Osteoblast (primary cell): ENCODE measurements at regions not wholly inside any gene's neighbourhood (a gene's known extent, or its start where the extent isn't known, plus 50 kb on each side); places are given as distances from the start of the nearest gene placed in this dataset.

Experiments
- DNase-seq: peaks from one replicate; pipeline ENCODE4 v3.0.0; 2011; ENCODE audit warnings: low spot score, mixed read lengths; ENCODE audit not compliant: insufficient read length; ENCODE audit errors: missing footprints
- H2AFZ ChIP-seq: 2 replicates; pipeline ENCODE4 v1.6.0; 2011; ENCODE audit warnings: mild to moderate bottlenecking, low read length
- H3K27ac ChIP-seq: 2 replicates; pipeline ENCODE4 v1.5.1; 2011; ENCODE audit warnings: mild to moderate bottlenecking, low read depth, low read length, moderate library complexity
- H3K27me3 ChIP-seq: 2 replicates; pipeline ENCODE4 v1.6.0; 2012; ENCODE audit warnings: mild to moderate bottlenecking, control low read depth, inconsistent platforms, low read length, moderate library complexity; ENCODE audit not compliant: insufficient read depth
- H3K36me3 ChIP-seq: 2 replicates; pipeline ENCODE4 v1.5.1; 2011; ENCODE audit warnings: mild to moderate bottlenecking, low read length, control low read depth, moderate library complexity; ENCODE audit not compliant: insufficient read depth
- H3K4me1 ChIP-seq: 2 replicates; pipeline ENCODE4 v1.5.1; 2011; ENCODE audit warnings: mild to moderate bottlenecking, low read length, control low read depth, moderate library complexity; ENCODE audit not compliant: insufficient read depth
- H3K4me2 ChIP-seq: 2 replicates; pipeline ENCODE4 v1.6.0; 2011; ENCODE audit warnings: mild to moderate bottlenecking, low read length; ENCODE audit not compliant: insufficient read depth
- H3K4me3 ChIP-seq: fragments of 200-600 bp; sonication (generic); 3 replicates; pipeline ENCODE4 v1.5.1; 2012; ENCODE audit warnings: mild to moderate bottlenecking, low read length, inconsistent platforms; ENCODE audit not compliant: insufficient read depth
- H3K79me2 ChIP-seq: 2 replicates; pipeline ENCODE4 v1.6.0; 2012; ENCODE audit warnings: mild to moderate bottlenecking, low read length, control low read depth, inconsistent platforms; ENCODE audit not compliant: insufficient read depth
- H3K9me3 ChIP-seq: 2 replicates; pipeline ENCODE4 v1.5.1; 2011; ENCODE audit warnings: low read depth, low read length, control low read depth
- H4K20me1 ChIP-seq: 2 replicates; pipeline ENCODE4 v1.6.0; 2012; ENCODE audit warnings: mild to moderate bottlenecking, low read length, control low read depth; ENCODE audit not compliant: insufficient read depth
- TF ChIP-seq, protein P1 (sequence below): IDR thresholded peaks from 2 replicates; pipeline ENCODE4 v1.5.1; 2011; ENCODE audit warnings: mild to moderate bottlenecking, low read depth, low read length, moderate library complexity; ENCODE audit errors: extremely low read depth

DNA sequence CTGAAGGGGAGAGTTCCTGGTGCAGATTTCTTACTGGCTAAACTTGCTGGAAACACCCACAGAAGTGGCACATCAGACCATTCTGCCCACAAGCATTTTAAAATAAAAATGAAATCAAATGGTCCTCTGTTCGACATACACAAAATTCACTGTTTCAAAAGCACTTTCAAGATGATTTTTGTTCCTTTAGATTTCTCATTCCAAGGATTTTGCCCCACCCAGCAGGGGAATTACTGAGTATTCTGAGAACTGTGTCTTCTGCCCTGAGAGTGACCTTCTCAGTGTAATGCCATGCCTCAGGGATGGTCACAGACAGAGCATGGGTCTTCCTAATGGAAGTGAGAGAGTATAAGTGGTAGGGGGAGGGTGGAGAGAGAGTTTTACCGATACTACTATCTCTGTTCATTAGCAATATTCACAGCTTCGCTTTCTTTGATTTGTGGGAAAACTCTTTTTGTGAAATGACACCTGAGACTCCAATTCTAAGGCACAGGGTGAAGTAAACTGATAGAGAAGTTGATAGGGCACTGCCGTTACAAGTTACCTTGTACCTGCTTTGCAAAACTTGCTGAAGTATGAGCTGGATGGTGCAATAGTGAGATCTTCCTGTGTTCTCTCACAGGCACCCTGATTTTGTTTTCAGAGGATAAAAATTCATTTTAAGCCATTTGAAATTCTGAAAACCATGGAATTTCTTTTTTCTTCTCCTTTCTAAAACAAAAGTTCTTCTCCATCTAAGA, 95.8 kb upstream of the CD180 start:
- H3K27ac ChIP-seq: no peak overlapping the region
- no peaks in the 10 kb centered on the region for H3K79me2 ChIP-seq
- H3K4me2 ChIP-seq: no peak overlapping the region
- no peak overlapping the region for H2AFZ ChIP-seq
- no peak for DNase-seq
- no peaks in the 10 kb centered on the region for H3K9me3 ChIP-seq
- TF ChIP-seq, protein P1, sequence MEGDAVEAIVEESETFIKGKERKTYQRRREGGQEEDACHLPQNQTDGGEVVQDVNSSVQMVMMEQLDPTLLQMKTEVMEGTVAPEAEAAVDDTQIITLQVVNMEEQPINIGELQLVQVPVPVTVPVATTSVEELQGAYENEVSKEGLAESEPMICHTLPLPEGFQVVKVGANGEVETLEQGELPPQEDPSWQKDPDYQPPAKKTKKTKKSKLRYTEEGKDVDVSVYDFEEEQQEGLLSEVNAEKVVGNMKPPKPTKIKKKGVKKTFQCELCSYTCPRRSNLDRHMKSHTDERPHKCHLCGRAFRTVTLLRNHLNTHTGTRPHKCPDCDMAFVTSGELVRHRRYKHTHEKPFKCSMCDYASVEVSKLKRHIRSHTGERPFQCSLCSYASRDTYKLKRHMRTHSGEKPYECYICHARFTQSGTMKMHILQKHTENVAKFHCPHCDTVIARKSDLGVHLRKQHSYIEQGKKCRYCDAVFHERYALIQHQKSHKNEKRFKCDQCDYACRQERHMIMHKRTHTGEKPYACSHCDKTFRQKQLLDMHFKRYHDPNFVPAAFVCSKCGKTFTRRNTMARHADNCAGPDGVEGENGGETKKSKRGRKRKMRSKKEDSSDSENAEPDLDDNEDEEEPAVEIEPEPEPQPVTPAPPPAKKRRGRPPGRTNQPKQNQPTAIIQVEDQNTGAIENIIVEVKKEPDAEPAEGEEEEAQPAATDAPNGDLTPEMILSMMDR: no peak
- H3K4me3 ChIP-seq: no peak overlapping the region
- H3K4me1 ChIP-seq: peaks cover 6% of the 10 kb centered on the region
- no peaks in the 10 kb centered on the region for H4K20me1 ChIP-seq
- no peaks in the 10 kb centered on the region for H3K36me3 ChIP-seq
- H3K27me3 ChIP-seq: no peaks in the 10 kb centered on the region

- Histone ChIP-seq H2AFZ (no peak overlapping the region), H3K36me3 (no peaks in the 10 kb centered on the region), H3K4me3 (no peak overlapping the region), H3K4me2 (no peak overlapping the region), H3K79me2 (no peaks in the 10 kb centered on the region), H3K27me3 (no peaks in the 10 kb centered on the region), H4K20me1 (no peaks in the 10 kb centered on the region), H3K27ac (no peak overlapping the region), H3K9me3 (no peaks in the 10 kb centered on the region), H3K4me1 (peaks cover 6% of the 10 kb centered on the region)
- no peak for DNase-seq
- TF ChIP-seq, protein P1: no peak
Observed at GRCh38 chr5:67291671-67292070, 95.1 kb upstream of the CD180 start.

- no peaks in the 10 kb centered on the region for H3K79me2 ChIP-seq
- H3K4me3 ChIP-seq: no peak overlapping the region
- no peaks in the 10 kb centered on the region for H3K27me3 ChIP-seq
- H3K36me3 ChIP-seq: no peaks in the 10 kb centered on the region
- H3K4me1 ChIP-seq: peaks cover 6% of the 10 kb centered on the region
- H3K27ac ChIP-seq: no peak overlapping the region
- peak overlapping the region; percentile 27 for H2AFZ ChIP-seq
- no peak overlapping the region for H3K4me2 ChIP-seq
- H3K9me3 ChIP-seq: no peaks in the 10 kb centered on the region
- no peak for DNase-seq
- TF ChIP-seq, protein P1: no peak
- H4K20me1 ChIP-seq: no peaks in the 10 kb centered on the region
Observed at GRCh38 chr5:67291066-67291465, 94.5 kb upstream of the CD180 start.

- no peaks in the 10 kb centered on the region for H3K27me3 ChIP-seq
- H3K27ac ChIP-seq: no peak overlapping the region
- H2AFZ ChIP-seq: peak overlapping the region; percentile 27
- no peaks in the 10 kb centered on the region for H3K79me2 ChIP-seq
- TF ChIP-seq, protein P1: no peak
- H3K4me3 ChIP-seq: no peak overlapping the region
- H3K4me1 ChIP-seq: peaks cover 6% of the 10 kb centered on the region
- no peak for DNase-seq
- H3K4me2 ChIP-seq: no peak overlapping the region
- H3K36me3 ChIP-seq: no peaks in the 10 kb centered on the region
- no peaks in the 10 kb centered on the region for H4K20me1 ChIP-seq
- no peaks in the 10 kb centered on the region for H3K9me3 ChIP-seq
Observed at GRCh38 chr5:67290655-67291054, 94.1 kb upstream of the CD180 start.
